Uterus (tissue), 2 donors: ENCODE measurements at regions not wholly inside any gene's neighbourhood (a gene's known extent, or its start where the extent isn't known, plus 50 kb on each side); places are given as distances from the start of the nearest gene placed in this dataset.

ENCODE experiments used
- CTCF ChIP-seq, 4 experiments: fragments of 200-600 bp in 2 of 4; fragments of 450-650 bp in 2 of 4; sonication (generic) in 2 of 4; IDR thresholded peaks; one replicate each; pipeline ENCODE4 v1.5.1; 2016 to 2019; ENCODE audit warnings: antibody characterized with exemption in 4 of 4, mild to moderate bottlenecking in 2 of 4, moderate library complexity in 1 of 4
- POLR2A ChIP-seq, 2 donors: fragments of 450-650 bp; IDR thresholded peaks; one replicate each; pipeline ENCODE4 v1.6.1; 2016; ENCODE audit warnings: antibody characterized with exemption in 2 of 2, mild to moderate bottlenecking in 1 of 2, moderate library complexity in 1 of 2

- TF ChIP-seq CTCF (IDR thresholded peaks at IDR 0.05) (no peak), POLR2A (IDR thresholded peaks at IDR 0.05) (no peak)
These were observed 635.0 kb downstream of the TSN start for GRCh38 chr2:122390406-122390805.
